WTC11 (cell line): ENCODE measurements at regions not wholly inside any gene's neighbourhood (a gene's known extent, or its start where the extent isn't known, plus 50 kb on each side); places are given as distances from the start of the nearest gene placed in this dataset.

Experiments
- ATAC-seq: fragments of 200-7000 bp; cut with Tn5 transposase; 2 replicates; pipeline ENCODE4 v1.10.0; 2021; ENCODE audit warnings: mild to moderate bottlenecking, moderate library complexity
- CTCF ChIA-PET: fragments of 300-600 bp; sonication (Branson Sonifier 250); formaldehyde crosslinking; loops from one replicate; lab custom pipeline; 2021; ENCODE audit warnings: antibody characterized with exemption; lab: Charles Lee
- POLR2A ChIA-PET: fragments of 350-600 bp; sonication (Branson Sonifier 250); formaldehyde crosslinking; loops from one replicate; lab custom pipeline; 2021; ENCODE audit warnings: antibody characterized with exemption; lab: Charles Lee
- DNase-seq: peaks from one replicate; pipeline ENCODE4 v3.0.0; 2021; ENCODE audit warnings: low spot score
- H3K27ac Mint-ChIP-seq: 2 replicates; pipeline ENCODE4 v1.8.0; 2021; ENCODE audit warnings: mixed read lengths
- H3K27me3 Mint-ChIP-seq: 2 replicates; pipeline ENCODE4 v1.8.0; 2021; ENCODE audit warnings: low read depth, mild to moderate bottlenecking, moderate library complexity, mixed read lengths
- H3K36me3 Mint-ChIP-seq: 2 replicates; pipeline ENCODE4 v1.8.0; 2021; ENCODE audit warnings: mixed read lengths
- H3K4me1 Mint-ChIP-seq: 2 replicates; pipeline ENCODE4 v1.8.0; 2022; ENCODE audit warnings: mixed read lengths
- H3K4me3 Mint-ChIP-seq: 2 replicates; pipeline ENCODE4 v1.8.0; 2021; ENCODE audit warnings: mild to moderate bottlenecking, moderate library complexity, mixed read lengths
- H3K9me3 Mint-ChIP-seq: 2 replicates; pipeline ENCODE4 v1.8.0; 2021; ENCODE audit warnings: mixed read lengths
- ATF3 ChIP-seq: sonication (generic); formaldehyde crosslinking; conservative IDR thresholded peaks from 2 replicates; pipeline ENCODE4 v1.8.1; 2022; ENCODE audit warnings: mild to moderate bottlenecking, missing genetic modification reagents
- CBFB ChIP-seq: sonication (generic); formaldehyde crosslinking; IDR thresholded peaks from 2 replicates; pipeline ENCODE4 v1.8.1; 2022; ENCODE audit warnings: mild to moderate bottlenecking, low read depth, missing genetic modification reagents
- ELF4 ChIP-seq: sonication (generic); formaldehyde crosslinking; IDR thresholded peaks from 2 replicates; pipeline ENCODE4 v1.8.1; 2022; ENCODE audit warnings: low read depth, mild to moderate bottlenecking, moderate library complexity, missing genetic modification reagents
- ETV6 ChIP-seq: sonication (generic); formaldehyde crosslinking; IDR thresholded peaks from 2 replicates; pipeline ENCODE4 v1.8.1; 2022; ENCODE audit warnings: mild to moderate bottlenecking, missing genetic modification reagents
- FOXJ3 ChIP-seq: sonication (generic); formaldehyde crosslinking; IDR thresholded peaks from 2 replicates; pipeline ENCODE4 v1.9.0; 2021; ENCODE audit warnings: missing genetic modification reagents, mild to moderate bottlenecking, borderline replicate concordance
- FOXP4 ChIP-seq: sonication (generic); formaldehyde crosslinking; IDR thresholded peaks from 2 replicates; pipeline ENCODE4 v1.8.0; 2022; ENCODE audit warnings: mild to moderate bottlenecking, missing genetic modification reagents
- IRF1 ChIP-seq: sonication (generic); formaldehyde crosslinking; IDR thresholded peaks from 2 replicates; pipeline ENCODE4 v1.8.0; 2023; ENCODE audit warnings: missing genetic modification reagents
- MXD4 ChIP-seq: fragments of 250-450 bp; sonication (Bioruptor Pico); IDR thresholded peaks from 2 replicates; pipeline ENCODE4 v1.8.0; 2021; ENCODE audit warnings: mild to moderate bottlenecking, moderate library complexity, borderline replicate concordance
- OVOL2 ChIP-seq: fragments of 250-450 bp; sonication (Bioruptor Pico); IDR thresholded peaks from 2 replicates; pipeline ENCODE4 v1.9.0; 2021; ENCODE audit warnings: mild to moderate bottlenecking, borderline replicate concordance
- PRDM15 ChIP-seq: sonication (generic); formaldehyde crosslinking; IDR thresholded peaks from 2 replicates; pipeline ENCODE4 v1.8.0; 2022; ENCODE audit warnings: missing genetic modification reagents
- RELA ChIP-seq: sonication (generic); formaldehyde crosslinking; IDR thresholded peaks from 2 replicates; pipeline ENCODE4 v1.8.1; 2022; ENCODE audit warnings: missing genetic modification reagents, mild to moderate bottlenecking, borderline replicate concordance
- SMAD3 ChIP-seq: sonication (generic); formaldehyde crosslinking; IDR thresholded peaks from 2 replicates; pipeline ENCODE4 v1.8.0; 2022; ENCODE audit warnings: missing genetic modification reagents, mild to moderate bottlenecking, borderline replicate concordance
- STAT6 ChIP-seq: sonication (generic); formaldehyde crosslinking; conservative IDR thresholded peaks from 2 replicates; pipeline ENCODE4 v1.8.1; 2023; ENCODE audit warnings: mild to moderate bottlenecking, low read depth, missing genetic modification reagents, moderate library complexity
- TEAD1 ChIP-seq: sonication (generic); formaldehyde crosslinking; IDR thresholded peaks from 2 replicates; pipeline ENCODE4 v1.8.0; 2022; ENCODE audit warnings: mild to moderate bottlenecking, missing genetic modification reagents
- ZNF416 ChIP-seq: fragments of 250-450 bp; sonication (Bioruptor Pico); IDR thresholded peaks from 2 replicates; pipeline ENCODE4 v1.9.0; 2021; ENCODE audit warnings: mild to moderate bottlenecking, inconsistent platforms
- TF ChIP-seq, protein P1 (sequence below): sonication (generic); formaldehyde crosslinking; IDR thresholded peaks from 2 replicates; pipeline ENCODE4 v1.8.1; 2023; ENCODE audit warnings: mild to moderate bottlenecking, missing genetic modification reagents

DNA sequence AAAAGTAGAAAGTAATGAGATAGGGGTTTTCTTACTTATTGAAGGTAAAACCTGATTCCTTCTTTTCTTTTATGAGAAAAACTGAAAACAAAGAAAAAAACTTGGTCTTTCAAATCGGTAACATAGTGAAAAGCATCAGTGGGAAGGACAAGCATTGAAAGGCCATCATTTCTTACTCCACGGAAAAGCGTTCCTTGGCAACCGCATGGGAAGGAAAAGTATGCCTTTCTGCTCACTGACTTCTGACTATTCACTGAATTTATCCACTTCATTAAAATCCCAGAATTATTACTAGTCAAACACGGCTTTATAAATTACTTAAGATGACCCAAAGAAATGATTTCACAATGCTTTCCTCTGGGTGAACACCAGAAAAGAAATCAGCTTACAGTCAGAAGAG is 646.7 kb downstream of the TLL1 start:
- DNase-seq, result no peak
- ATAC-seq, result no peak
- no peak for TF ChIP-seq FOXJ3 (CRISPR knock-in tag)
- H3K27ac Mint-ChIP-seq, result no peak overlapping the region
- POLR2A ChIA-PET, result no interaction called here
- H3K27me3 Mint-ChIP-seq, result peaks cover 10% of the 10 kb centered on the region
- H3K4me1 Mint-ChIP-seq, result peaks cover 29% of the 10 kb centered on the region
- H3K36me3 Mint-ChIP-seq, result peaks cover 32% of the 10 kb centered on the region
- peaks cover 37% of the 10 kb centered on the region for H3K9me3 Mint-ChIP-seq
- CTCF ChIA-PET, result no interaction called here
- no peak overlapping the region for H3K4me3 Mint-ChIP-seq

DNA sequence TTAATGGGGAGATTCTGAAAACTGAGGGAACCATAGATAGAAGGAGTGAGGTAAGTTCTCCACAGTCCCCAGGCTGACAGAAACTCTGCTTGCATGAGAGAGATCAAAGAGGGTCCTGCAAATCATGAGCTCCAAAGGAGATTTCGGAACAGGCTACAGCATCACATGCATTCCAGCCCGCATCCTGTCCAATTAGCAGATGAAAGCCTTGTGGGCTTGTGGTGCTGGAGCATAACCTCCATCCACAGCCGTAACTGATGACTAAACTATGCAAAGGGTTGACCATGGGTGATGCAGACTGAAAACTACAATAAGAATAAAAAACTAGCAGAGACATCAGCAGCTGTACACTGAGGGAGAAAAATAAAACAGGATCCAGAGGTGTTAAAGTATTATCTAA is 654.5 kb downstream of the TLL1 start:
- ChIA-PET POLR2A (interaction anchor here (0.7 kb wide), 1 partner anchor 25 kb away, joined by 3 read pairs; no protein-coding TSS in a partner anchor), CTCF (no interaction called here)
- H3K27me3 Mint-ChIP-seq, result no peaks in the 10 kb centered on the region
- ATAC-seq (peak; percentile 95), DNase-seq (no peak)
- H3K4me1 Mint-ChIP-seq, result peaks cover 28% of the 10 kb centered on the region
- H3K36me3 Mint-ChIP-seq, result peaks cover 5% of the 10 kb centered on the region
- H3K27ac Mint-ChIP-seq, result peak overlapping the region; percentile 94
- H3K4me3 Mint-ChIP-seq, result peak overlapping the region; percentile 20
- H3K9me3 Mint-ChIP-seq, result peaks cover 12% of the 10 kb centered on the region
- TF ChIP-seq TEAD1 (CRISPR knock-in tag), result peak; percentile 67; the same call in 1 of the 2 replicates
- TF ChIP-seq ETV6, result 0 out of 2 replicates have a peak, but pooled peaks have one; percentile 41
- TF ChIP-seq STAT6 (CRISPR knock-in tag), result no peak

- CTCF ChIA-PET, result interaction anchor here (1.2 kb wide), 1 partner anchor 30 kb away, joined by 4 read pairs; no protein-coding TSS in a partner anchor
- no peak for TF ChIP-seq SMAD3 (CRISPR knock-in tag)
- no peak for TF ChIP-seq CBFB (CRISPR knock-in tag)
- no peak for TF ChIP-seq ATF3 (CRISPR knock-in tag)
- no peak for TF ChIP-seq PRDM15
- TF ChIP-seq, protein P1, sequence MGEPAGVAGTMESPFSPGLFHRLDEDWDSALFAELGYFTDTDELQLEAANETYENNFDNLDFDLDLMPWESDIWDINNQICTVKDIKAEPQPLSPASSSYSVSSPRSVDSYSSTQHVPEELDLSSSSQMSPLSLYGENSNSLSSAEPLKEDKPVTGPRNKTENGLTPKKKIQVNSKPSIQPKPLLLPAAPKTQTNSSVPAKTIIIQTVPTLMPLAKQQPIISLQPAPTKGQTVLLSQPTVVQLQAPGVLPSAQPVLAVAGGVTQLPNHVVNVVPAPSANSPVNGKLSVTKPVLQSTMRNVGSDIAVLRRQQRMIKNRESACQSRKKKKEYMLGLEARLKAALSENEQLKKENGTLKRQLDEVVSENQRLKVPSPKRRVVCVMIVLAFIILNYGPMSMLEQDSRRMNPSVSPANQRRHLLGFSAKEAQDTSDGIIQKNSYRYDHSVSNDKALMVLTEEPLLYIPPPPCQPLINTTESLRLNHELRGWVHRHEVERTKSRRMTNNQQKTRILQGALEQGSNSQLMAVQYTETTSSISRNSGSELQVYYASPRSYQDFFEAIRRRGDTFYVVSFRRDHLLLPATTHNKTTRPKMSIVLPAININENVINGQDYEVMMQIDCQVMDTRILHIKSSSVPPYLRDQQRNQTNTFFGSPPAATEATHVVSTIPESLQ (CRISPR knock-in tag), result no peak
- no peak for TF ChIP-seq RELA (CRISPR knock-in tag)
- TF ChIP-seq ELF4 (CRISPR knock-in tag), result no peak
- TF ChIP-seq ZNF416, result no peak
- TF ChIP-seq OVOL2, result no peak
- TF ChIP-seq STAT6 (CRISPR knock-in tag), result no peak
- TF ChIP-seq FOXP4 (CRISPR knock-in tag), result no peak
- no peak for TF ChIP-seq MXD4 (CRISPR knock-in tag)
- TF ChIP-seq IRF1 (CRISPR knock-in tag), result no peak
These were observed 658.7 kb downstream of the TLL1 start for GRCh38 chr4:166531703-166532102.

More at GRCh38 chr4:166531703-166532102, 658.7 kb downstream of the TLL1 start:
- Mint-ChIP-seq H3K27ac (no peak overlapping the region), H3K4me1 (peaks cover 26% of the 10 kb centered on the region), H3K9me3 (peaks cover 28% of the 10 kb centered on the region), H3K4me3 (no peak overlapping the region), H3K36me3 (peaks cover 23% of the 10 kb centered on the region), H3K27me3 (no peaks in the 10 kb centered on the region; the same call in 1 of the 2 replicates)
- DNase-seq (no peak), ATAC-seq (no peak)
- POLR2A ChIA-PET, result no interaction called here
